ENCODE measurements at regions not wholly inside any gene's neighbourhood (a gene's known extent, or its start where the extent isn't known, plus 50 kb on each side); places are given as distances from the start of the nearest gene placed in this dataset.
"Not testable (repeated sequence)": the region's sequence is repeated elsewhere in the genome, so short reads cannot be mapped to it uniquely, and the experiment has no call there.

GRCh38 chr9:29575219-29575618, 2001.9 kb upstream of the C9orf72 start:
- no peak for TF ChIP-seq CTCF (IDR thresholded peaks at IDR 0.05; ENCODE audit: low read depth, low read length)
- no peak for DNase-seq (ENCODE audit: extremely low read depth, low read depth)

DNA sequence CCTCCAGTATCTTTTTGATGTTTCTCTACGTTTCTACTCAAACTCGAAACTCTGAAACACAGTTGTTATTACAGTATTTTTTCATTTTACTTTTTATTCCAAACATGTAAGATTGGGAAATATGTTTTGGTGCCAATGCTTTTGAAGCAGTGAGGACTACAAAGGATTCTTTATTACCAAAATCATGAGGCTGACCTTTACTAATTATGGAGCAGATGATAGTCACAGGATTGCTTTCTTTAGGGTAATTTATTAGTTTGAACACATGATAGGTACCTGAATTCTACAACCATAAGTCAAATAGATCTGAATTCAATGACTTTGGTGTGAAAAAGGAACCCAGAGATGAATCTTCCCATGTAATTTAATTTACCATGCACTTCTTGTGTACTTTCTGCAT, 2015.1 kb upstream of the C9orf72 start:
- DNase-seq (ENCODE audit: extremely low read depth, low read depth) = no peak

GRCh38 chr9:29609282-29609681, 2036.0 kb upstream of the C9orf72 start:
- no peak for TF ChIP-seq CTCF (IDR thresholded peaks at IDR 0.05; ENCODE audit: low read depth, low read length)

More for the DNA sequence above, 2015.1 kb upstream of the C9orf72 start:
- TF ChIP-seq CTCF (IDR thresholded peaks at IDR 0.05; ENCODE audit: low read depth, low read length) = no peak

GRCh38 chr9:29613773-29614172, 2040.5 kb upstream of the C9orf72 start:
- no peak for TF ChIP-seq CTCF (IDR thresholded peaks at IDR 0.05; ENCODE audit: low read depth, low read length)
- DNase-seq (ENCODE audit: extremely low read depth, low read depth) = no peak

More at GRCh38 chr9:29609282-29609681, 2036.0 kb upstream of the C9orf72 start:
- no peak for DNase-seq (ENCODE audit: extremely low read depth, low read depth)

GRCh38 chr9:29616844-29617243, 2043.6 kb upstream of the C9orf72 start:
- no peak for DNase-seq (ENCODE audit: extremely low read depth, low read depth)

GRCh38 chr9:29625292-29625731, 2052.0 kb upstream of the C9orf72 start:
- no peak for TF ChIP-seq CTCF (IDR thresholded peaks at IDR 0.05; ENCODE audit: low read depth, low read length)

More at GRCh38 chr9:29616844-29617243, 2043.6 kb upstream of the C9orf72 start:
- no peak for TF ChIP-seq CTCF (IDR thresholded peaks at IDR 0.05; ENCODE audit: low read depth, low read length)

GRCh38 chr9:29625931-29626330, 2052.7 kb upstream of the C9orf72 start:
- no peak for TF ChIP-seq CTCF (IDR thresholded peaks at IDR 0.05; ENCODE audit: low read depth, low read length)
- DNase-seq (ENCODE audit: extremely low read depth, low read depth) = no peak

More at GRCh38 chr9:29625292-29625731, 2052.0 kb upstream of the C9orf72 start:
- no peak for DNase-seq (ENCODE audit: extremely low read depth, low read depth)

- not testable (repeated sequence) for DNase-seq (ENCODE audit: extremely low read depth, low read depth)
These were observed 2055.6 kb upstream of the C9orf72 start for GRCh38 chr9:29628856-29629255.

Data from AG09319 (cell line).